IMR-90 (cell line): ENCODE measurements at regions not wholly inside any gene's neighbourhood (a gene's known extent, or its start where the extent isn't known, plus 50 kb on each side); places are given as distances from the start of the nearest gene placed in this dataset.

Experiments used
- ATAC-seq: fragments of 200-7000 bp; cut with Tn5 transposase; 2 replicates; pipeline ENCODE4 v1.9.1; 2020; ENCODE audit warnings: low read depth, mild to moderate bottlenecking, moderate library complexity
- BruUV-seq: library from RNA; stranded (reverse); fragments of 400-500 nt; replicated peaks from 2 replicates; lab custom pipeline; 2021; lab: Mats Ljungman, UMichigan
- CTCF ChIA-PET: fragments of 300-600 bp; formaldehyde crosslinking; extraction: SDS; loops from one replicate; lab custom pipeline; 2021; ENCODE audit warnings: antibody characterized with exemption; lab: Yijun Ruan, JAX
- POLR2A ChIA-PET: fragments of 300-600 bp; sonication (Branson Sonifier 250); formaldehyde crosslinking; loops from one replicate; lab custom pipeline; 2022; ENCODE audit warnings: antibody characterized with exemption; ENCODE audit not compliant: unreplicated experiment; lab: Charles Lee
- DNase-seq: peaks from one replicate; pipeline ENCODE4 v3.0.0; 2013
- H2AFZ ChIP-seq: replicated peaks from 2 replicates; pipeline ENCODE3; 2013; ENCODE audit warnings: low read length, mild to moderate bottlenecking; ENCODE audit not compliant: poor library complexity
- H2AK5ac ChIP-seq: 2 replicates; pipeline ENCODE4 v1.6.1; 2013; ENCODE audit warnings: low read depth, low read length, inconsistent platforms
- H2AK9ac ChIP-seq: replicated peaks from 2 replicates; pipeline ENCODE3; 2013; ENCODE audit warnings: mild to moderate bottlenecking, low read depth, low read length, moderate library complexity; ENCODE audit not compliant: poor library complexity
- H2BK120ac ChIP-seq: 2 replicates; pipeline ENCODE4 v1.6.1; 2013; ENCODE audit warnings: low read depth, low read length, inconsistent platforms
- H2BK15ac ChIP-seq: 3 replicates; pipeline ENCODE4 v1.6.1; 2013; ENCODE audit warnings: low read depth, low read length, inconsistent platforms
- H2BK20ac ChIP-seq: 2 replicates; pipeline ENCODE4 v1.6.1; 2013; ENCODE audit warnings: low read depth, mild to moderate bottlenecking, inconsistent platforms, low read length, moderate library complexity
- H2BK5ac ChIP-seq: 2 replicates; pipeline ENCODE4 v1.6.1; 2013; ENCODE audit warnings: mild to moderate bottlenecking, low read depth, low read length, inconsistent platforms; ENCODE audit not compliant: poor library complexity, severe bottlenecking
- H3K14ac ChIP-seq: replicated peaks from 2 replicates; pipeline ENCODE4 v1.6.1; 2013; ENCODE audit warnings: low read depth, low read length, inconsistent platforms
- H3K18ac ChIP-seq: 2 replicates; pipeline ENCODE4 v1.6.1; 2013; ENCODE audit warnings: low read depth, low read length, control low read depth
- H3K23ac ChIP-seq: 2 replicates; pipeline ENCODE4 v1.6.1; 2013; ENCODE audit warnings: low read depth, low read length, inconsistent platforms
- H3K27ac ChIP-seq: 2 replicates; pipeline ENCODE4 v1.5.1; 2013; ENCODE audit warnings: mild to moderate bottlenecking, control low read depth, low read length; ENCODE audit not compliant: insufficient read depth
- H3K27me3 ChIP-seq: 2 replicates; pipeline ENCODE4 v1.6.1; 2013; ENCODE audit warnings: low read length; ENCODE audit not compliant: control insufficient read depth, insufficient read depth
- H3K36me3 ChIP-seq: 2 replicates; pipeline ENCODE4 v1.6.1; 2013; ENCODE audit warnings: low read length, mixed read lengths; ENCODE audit not compliant: control insufficient read depth, insufficient read depth
- H3K4ac ChIP-seq: 2 replicates; pipeline ENCODE4 v1.6.1; 2013; ENCODE audit warnings: low read depth, low read length, inconsistent platforms
- H3K4me1 ChIP-seq: 2 replicates; pipeline ENCODE4 v1.6.1; 2013; ENCODE audit warnings: low read length, mixed read lengths; ENCODE audit not compliant: control insufficient read depth, insufficient read depth
- H3K4me2 ChIP-seq: 2 replicates; pipeline ENCODE4 v1.6.1; 2013; ENCODE audit warnings: low read depth, mild to moderate bottlenecking, control low read depth, low read length, moderate library complexity
- H3K4me3 ChIP-seq: 2 replicates; pipeline ENCODE4 v1.5.1; 2013; ENCODE audit warnings: low read depth, mild to moderate bottlenecking, control low read depth, low read length, moderate library complexity; ENCODE audit not compliant: insufficient read depth
- H3K56ac ChIP-seq: 2 replicates; pipeline ENCODE4 v1.6.1; 2013; ENCODE audit warnings: low read length, inconsistent platforms; ENCODE audit not compliant: insufficient read depth; ENCODE audit errors: extremely low read depth
- H3K79me1 ChIP-seq, 2 experiments: 2 replicates each; pipeline ENCODE4 v1.6.1; 2013; ENCODE audit warnings: low read length in 2 of 2, inconsistent platforms in 1 of 2, low read depth in 1 of 2
- H3K9ac ChIP-seq: 2 replicates; pipeline ENCODE4 v1.6.1; 2013; ENCODE audit warnings: low read depth, low read length, control low read depth
- H3K9me1 ChIP-seq: 2 replicates; pipeline ENCODE4 v1.6.1; 2013; ENCODE audit warnings: low read length, inconsistent platforms; ENCODE audit not compliant: insufficient read depth
- H3K9me3 ChIP-seq: 2 replicates; pipeline ENCODE4 v1.6.1; 2013; ENCODE audit warnings: low read length; ENCODE audit not compliant: control insufficient read depth, insufficient read depth
- H4K20me1 ChIP-seq: 2 replicates; pipeline ENCODE4 v1.6.1; 2013; ENCODE audit warnings: low read length, inconsistent platforms; ENCODE audit not compliant: insufficient read depth
- H4K5ac ChIP-seq: 2 replicates; pipeline ENCODE4 v1.6.1; 2013; ENCODE audit warnings: mild to moderate bottlenecking, low read depth, low read length, control low read depth
- H4K8ac ChIP-seq, 2 experiments: 2 replicates each; pipeline ENCODE4 v1.6.1; 2013; ENCODE audit warnings: low read depth in 2 of 2, low read length in 2 of 2, control low read depth in 1 of 2, inconsistent platforms in 1 of 2
- H4K91ac ChIP-seq: 2 replicates; pipeline ENCODE4 v1.6.1; 2013; ENCODE audit warnings: low read depth, low read length, inconsistent platforms; ENCODE audit not compliant: insufficient read depth
- BHLHE40 ChIP-seq: fragments of 150-350 bp; IDR thresholded peaks from 2 replicates; pipeline ENCODE4 v1.6.1; 2016; ENCODE audit warnings: mild to moderate bottlenecking, low read depth, low read length
- CEBPB ChIP-seq: IDR thresholded peaks from 2 replicates; pipeline ENCODE4 v1.6.1; 2012; ENCODE audit warnings: low read depth, low read length, improper control_type of control experiment
- CTCF ChIP-seq: conservative IDR thresholded peaks from 2 replicates; pipeline ENCODE4 v1.5.1; 2012; ENCODE audit warnings: mild to moderate bottlenecking, low read depth, low read length, improper control_type of control experiment
- FOS ChIP-seq: fragments of 150-350 bp; IDR thresholded peaks from 2 replicates; pipeline ENCODE4 v1.6.1; 2016; ENCODE audit warnings: low read depth, low read length
- MAFK ChIP-seq: IDR thresholded peaks from 2 replicates; pipeline ENCODE4 v1.6.1; 2012; ENCODE audit warnings: low read depth, low read length, improper control_type of control experiment
- MXI1 ChIP-seq: IDR thresholded peaks from 2 replicates; pipeline ENCODE4 v1.6.1; 2012; ENCODE audit warnings: low read depth, mild to moderate bottlenecking, low read length, moderate library complexity, borderline replicate concordance
- POLR2A ChIP-seq: IDR thresholded peaks from 2 replicates; pipeline ENCODE4 v1.6.1; 2012; ENCODE audit warnings: mild to moderate bottlenecking, low read depth, low read length
- SMC3 ChIP-seq: fragments of 150-350 bp; IDR thresholded peaks from 2 replicates; pipeline ENCODE4 v1.6.1; 2016; ENCODE audit warnings: low read depth, mild to moderate bottlenecking, antibody characterized with exemption, low read length, moderate library complexity
- WGBS, 2 experiments: methylation state at CpG; one replicate each; pipeline versions ENCODE4 v1.1.5 to v1.1.7; 2013; ENCODE audit warnings: missing lambda C conversion rate in 2 of 2; ENCODE audit not compliant: insufficient read length in 1 of 2; ENCODE audit errors: extremely low coverage in 2 of 2; 5-methylcytosine and 5-hydroxymethylcytosine counted together
- dilution Hi-C: fragments of 300-500 bp; cut with HindIII; formaldehyde crosslinking; loops from one replicate; pipeline ENCODE4 v1.14.3; 2018; ENCODE audit warnings: low sequenced_read_pairs; ENCODE audit not compliant: unreplicated experiment
- in situ Hi-C: fragments of 300-500 bp; cut with MboI; formaldehyde crosslinking; loops from 3 replicates; pipeline ENCODE4 v1.14.3; 2019; ENCODE audit warnings: low sequenced_read_pairs, inconsistent platforms, mixed read lengths
- intact Hi-C: fragments of 100-400 bp; cut with micrococcal nuclease; formaldehyde crosslinking; loops from 2 replicates; pipeline ENCODE4 v1.10.0; 2022
- TF ChIP-seq, protein P1 (sequence below): fragments of 150-350 bp; IDR thresholded peaks from 2 replicates; pipeline ENCODE4 v1.6.1; 2017; ENCODE audit warnings: mild to moderate bottlenecking, antibody characterized with exemption, low read length, low read depth

DNA sequence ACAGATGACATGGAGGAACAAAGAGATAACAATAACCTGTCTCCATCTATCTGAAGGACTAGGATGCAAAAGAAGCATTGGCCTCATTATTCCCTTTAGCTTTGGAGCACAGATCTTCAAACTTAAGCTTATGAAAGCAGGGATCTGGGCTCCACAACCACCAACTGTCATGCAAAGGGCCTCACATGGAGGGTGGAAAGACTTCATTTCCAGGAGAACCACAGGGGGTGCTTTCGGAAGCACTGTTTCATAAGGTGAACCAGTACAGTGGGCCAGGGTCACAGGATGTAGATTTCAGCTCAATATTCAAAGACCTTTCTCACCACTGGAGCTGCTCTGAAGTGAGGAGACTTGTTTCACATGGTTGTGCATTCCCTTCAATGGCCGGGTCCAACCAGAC lies 55.1 kb upstream of the MYB start:
- Histone ChIP-seq H3K4me2 (no peak overlapping the region), H2BK20ac (no peak overlapping the region), H2AK9ac (no peak overlapping the region), H3K23ac (no peak overlapping the region), H4K91ac (no peak overlapping the region), H3K56ac (no peak overlapping the region), H3K18ac (no peak overlapping the region), H3K36me3 (no peaks in the 10 kb centered on the region), H4K5ac (no peak overlapping the region), H2AK5ac (no peak overlapping the region), H2AFZ (no peak overlapping the region), H3K4me3 (no peak overlapping the region), H3K27me3 (peaks cover 27% of the 10 kb centered on the region), H2BK120ac (no peak overlapping the region), H3K79me1 (no peaks in the 10 kb centered on the region), H3K4ac (no peak overlapping the region), H4K20me1 (no peaks in the 10 kb centered on the region), H3K9me1 (no peaks in the 10 kb centered on the region), H3K4me1 (no peaks in the 10 kb centered on the region), H3K9ac (no peak overlapping the region), H3K27ac (no peak overlapping the region), H3K14ac (no peak overlapping the region), H2BK15ac (no peak overlapping the region), H4K8ac (no peak overlapping the region), H2BK5ac (no peak overlapping the region), H3K9me3 (no peaks in the 10 kb centered on the region)
- dilution Hi-C loops: no loop called here
- TF ChIP-seq MXI1 (no peak), CTCF (no peak), SMC3 (no peak), BHLHE40 (no peak), MAFK (no peak), CEBPB (no peak), POLR2A (no peak), FOS (no peak)
- TF ChIP-seq, protein P1, sequence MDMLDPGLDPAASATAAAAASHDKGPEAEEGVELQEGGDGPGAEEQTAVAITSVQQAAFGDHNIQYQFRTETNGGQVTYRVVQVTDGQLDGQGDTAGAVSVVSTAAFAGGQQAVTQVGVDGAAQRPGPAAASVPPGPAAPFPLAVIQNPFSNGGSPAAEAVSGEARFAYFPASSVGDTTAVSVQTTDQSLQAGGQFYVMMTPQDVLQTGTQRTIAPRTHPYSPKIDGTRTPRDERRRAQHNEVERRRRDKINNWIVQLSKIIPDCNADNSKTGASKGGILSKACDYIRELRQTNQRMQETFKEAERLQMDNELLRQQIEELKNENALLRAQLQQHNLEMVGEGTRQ: no peak
- no TSS peak for BruUV-seq
- no peak for DNase-seq
- ChIA-PET POLR2A (no interaction called here), CTCF (no interaction called here)
- 83% methylated on average over 1 of the region's 2 CpGs; no CpG with 5 or more reads in 1 of the 2 experiments for WGBS, 2 experiments
- intact Hi-C loops: no loop called here
- in situ Hi-C loops: no loop called here
- no peak for ATAC-seq
